ENCODE measurements at regions not wholly inside any gene's neighbourhood (a gene's known extent, or its start where the extent isn't known, plus 50 kb on each side); places are given as distances from the start of the nearest gene placed in this dataset.

DNA sequence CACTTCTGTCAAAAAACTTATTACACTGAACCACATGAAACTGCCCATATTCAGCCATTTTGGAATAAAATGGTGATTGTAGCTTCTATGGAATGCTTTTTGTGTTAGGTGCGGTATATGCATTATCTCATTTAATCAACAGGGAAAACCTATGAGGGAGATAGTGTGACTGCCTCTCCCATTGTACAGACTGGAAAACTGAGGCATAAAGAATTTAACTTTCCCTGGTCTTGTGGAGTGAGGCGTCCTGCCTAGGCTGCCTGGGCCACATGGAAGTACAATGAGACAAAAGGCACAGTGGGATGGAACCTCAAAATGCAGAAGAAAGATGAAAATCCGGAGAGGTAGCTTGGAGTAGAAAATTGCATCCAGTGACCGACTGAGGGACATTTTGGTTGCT, 80.2 kb downstream of the RPLP1 start:
- TF ChIP-seq, protein P1, sequence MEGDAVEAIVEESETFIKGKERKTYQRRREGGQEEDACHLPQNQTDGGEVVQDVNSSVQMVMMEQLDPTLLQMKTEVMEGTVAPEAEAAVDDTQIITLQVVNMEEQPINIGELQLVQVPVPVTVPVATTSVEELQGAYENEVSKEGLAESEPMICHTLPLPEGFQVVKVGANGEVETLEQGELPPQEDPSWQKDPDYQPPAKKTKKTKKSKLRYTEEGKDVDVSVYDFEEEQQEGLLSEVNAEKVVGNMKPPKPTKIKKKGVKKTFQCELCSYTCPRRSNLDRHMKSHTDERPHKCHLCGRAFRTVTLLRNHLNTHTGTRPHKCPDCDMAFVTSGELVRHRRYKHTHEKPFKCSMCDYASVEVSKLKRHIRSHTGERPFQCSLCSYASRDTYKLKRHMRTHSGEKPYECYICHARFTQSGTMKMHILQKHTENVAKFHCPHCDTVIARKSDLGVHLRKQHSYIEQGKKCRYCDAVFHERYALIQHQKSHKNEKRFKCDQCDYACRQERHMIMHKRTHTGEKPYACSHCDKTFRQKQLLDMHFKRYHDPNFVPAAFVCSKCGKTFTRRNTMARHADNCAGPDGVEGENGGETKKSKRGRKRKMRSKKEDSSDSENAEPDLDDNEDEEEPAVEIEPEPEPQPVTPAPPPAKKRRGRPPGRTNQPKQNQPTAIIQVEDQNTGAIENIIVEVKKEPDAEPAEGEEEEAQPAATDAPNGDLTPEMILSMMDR (IDR thresholded peaks at IDR 0.05; ENCODE audit: low read length): no peak
- no peak for TF ChIP-seq EZH2phosphoT487 (IDR thresholded peaks at IDR 0.05; ENCODE audit: low read length)

All from MM.1S (cell line).